SU-DHL-6 (cell line): ENCODE measurements at regions not wholly inside any gene's neighbourhood (a gene's known extent, or its start where the extent isn't known, plus 50 kb on each side); places are given as distances from the start of the nearest gene placed in this dataset.

Source experiments
- EZH2phosphoT487 ChIP-seq: fragments of 200-600 bp; sonication (generic), shearing (Covaris generic); conservative IDR thresholded peaks from 2 replicates; pipeline ENCODE4 v1.6.1; 2018; ENCODE audit warnings: mild to moderate bottlenecking, antibody characterized with exemption, low read length, moderate library complexity, mixed read lengths
- TF ChIP-seq, protein P1 (sequence below): fragments of 200-600 bp; sonication (generic); IDR thresholded peaks from one replicate; pipeline ENCODE4 v1.5.1; 2017; ENCODE audit warnings: antibody characterized with exemption, mild to moderate bottlenecking, low read length, moderate library complexity; ENCODE audit not compliant: insufficient read depth, poor library complexity, severe bottlenecking

DNA sequence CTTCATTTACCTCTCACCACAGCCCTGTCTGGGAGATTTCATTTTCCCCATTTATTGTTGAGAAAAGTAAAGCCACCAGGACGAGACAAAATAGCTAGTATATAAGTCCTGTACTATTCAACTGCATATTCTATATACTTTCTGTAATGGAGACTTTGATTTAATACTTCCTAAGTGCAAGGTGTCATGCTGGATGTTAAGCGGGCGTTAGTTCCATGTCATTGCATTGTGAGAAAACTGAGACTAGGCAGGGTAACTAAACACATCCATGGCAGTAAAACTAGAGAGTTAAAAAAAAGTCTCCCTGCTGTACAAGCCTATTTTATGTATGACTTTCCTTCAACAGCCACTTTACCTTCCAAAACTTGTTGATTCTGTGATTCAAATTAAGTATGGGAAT lies 969.6 kb downstream of the STIM2 start:
- TF ChIP-seq, protein P1, sequence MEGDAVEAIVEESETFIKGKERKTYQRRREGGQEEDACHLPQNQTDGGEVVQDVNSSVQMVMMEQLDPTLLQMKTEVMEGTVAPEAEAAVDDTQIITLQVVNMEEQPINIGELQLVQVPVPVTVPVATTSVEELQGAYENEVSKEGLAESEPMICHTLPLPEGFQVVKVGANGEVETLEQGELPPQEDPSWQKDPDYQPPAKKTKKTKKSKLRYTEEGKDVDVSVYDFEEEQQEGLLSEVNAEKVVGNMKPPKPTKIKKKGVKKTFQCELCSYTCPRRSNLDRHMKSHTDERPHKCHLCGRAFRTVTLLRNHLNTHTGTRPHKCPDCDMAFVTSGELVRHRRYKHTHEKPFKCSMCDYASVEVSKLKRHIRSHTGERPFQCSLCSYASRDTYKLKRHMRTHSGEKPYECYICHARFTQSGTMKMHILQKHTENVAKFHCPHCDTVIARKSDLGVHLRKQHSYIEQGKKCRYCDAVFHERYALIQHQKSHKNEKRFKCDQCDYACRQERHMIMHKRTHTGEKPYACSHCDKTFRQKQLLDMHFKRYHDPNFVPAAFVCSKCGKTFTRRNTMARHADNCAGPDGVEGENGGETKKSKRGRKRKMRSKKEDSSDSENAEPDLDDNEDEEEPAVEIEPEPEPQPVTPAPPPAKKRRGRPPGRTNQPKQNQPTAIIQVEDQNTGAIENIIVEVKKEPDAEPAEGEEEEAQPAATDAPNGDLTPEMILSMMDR, result no peak
- TF ChIP-seq EZH2phosphoT487, result no peak
